ENCODE measurements at regions not wholly inside any gene's neighbourhood (a gene's known extent, or its start where the extent isn't known, plus 50 kb on each side); places are given as distances from the start of the nearest gene placed in this dataset.

DNA sequence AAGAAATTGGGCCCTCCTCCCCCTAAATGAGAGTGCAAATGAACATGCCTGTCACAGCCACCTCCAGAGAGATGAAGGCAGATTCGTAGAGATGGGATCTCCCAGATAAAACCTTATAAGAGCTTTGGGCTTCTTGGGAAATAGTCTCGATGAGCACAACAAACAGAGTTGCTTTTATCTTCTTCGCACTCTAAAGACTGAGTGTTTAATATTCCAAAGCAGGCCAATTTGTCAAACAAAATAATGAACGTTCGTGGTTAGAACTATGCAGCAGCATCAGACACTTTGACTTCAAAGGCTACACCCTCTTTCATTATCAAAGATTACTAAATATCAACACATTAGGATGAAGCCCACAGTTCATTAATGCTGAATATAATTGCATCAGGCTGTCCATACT lies 256.2 kb downstream of the SKIDA1 start:
- Histone ChIP-seq H3K27ac (no peak overlapping the region), H3K9me3 (no peaks in the 10 kb centered on the region), H3K27me3 (ENCODE audit: low read depth) (no peaks in the 10 kb centered on the region), H3K4me1 (no peaks in the 10 kb centered on the region), H3K36me3 (no peaks in the 10 kb centered on the region), H3K4me3 (no peak overlapping the region)
- DNase-seq (no peak), ATAC-seq (no peak)
- intact Hi-C loops (cut with DNase I): no loop called here
- no peak for TF ChIP-seq CTCF (IDR thresholded peaks at IDR 0.05)

DNA sequence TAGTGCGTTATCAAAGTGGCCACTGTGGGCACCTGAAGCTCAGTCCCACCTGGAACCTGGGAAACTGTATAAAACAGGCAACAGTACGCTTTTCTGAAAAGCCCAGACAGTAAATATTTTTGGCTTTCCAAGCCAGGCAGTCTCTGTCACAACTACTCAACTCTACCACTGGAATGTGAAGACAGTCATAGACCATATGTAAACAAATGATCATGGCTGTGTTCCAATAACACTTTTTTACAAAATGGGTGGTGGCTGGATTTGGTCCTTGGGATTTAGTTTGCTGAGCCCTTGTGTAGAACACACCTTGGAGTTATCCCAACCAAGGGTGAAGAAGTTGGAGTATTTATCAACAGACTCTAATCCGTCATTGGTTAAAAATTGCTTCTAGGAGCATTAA lies 259.9 kb downstream of the SKIDA1 start:
- Histone ChIP-seq H3K4me3 (no peak overlapping the region), H3K27me3 (ENCODE audit: low read depth) (no peaks in the 10 kb centered on the region), H3K27ac (no peak overlapping the region), H3K36me3 (no peaks in the 10 kb centered on the region), H3K9me3 (no peaks in the 10 kb centered on the region), H3K4me1 (no peaks in the 10 kb centered on the region)
- ATAC-seq (peak; percentile 34 to 45), DNase-seq (no peak)
- TF ChIP-seq CTCF (IDR thresholded peaks at IDR 0.05): no peak
- intact Hi-C loops (cut with DNase I): no loop called here

DNA sequence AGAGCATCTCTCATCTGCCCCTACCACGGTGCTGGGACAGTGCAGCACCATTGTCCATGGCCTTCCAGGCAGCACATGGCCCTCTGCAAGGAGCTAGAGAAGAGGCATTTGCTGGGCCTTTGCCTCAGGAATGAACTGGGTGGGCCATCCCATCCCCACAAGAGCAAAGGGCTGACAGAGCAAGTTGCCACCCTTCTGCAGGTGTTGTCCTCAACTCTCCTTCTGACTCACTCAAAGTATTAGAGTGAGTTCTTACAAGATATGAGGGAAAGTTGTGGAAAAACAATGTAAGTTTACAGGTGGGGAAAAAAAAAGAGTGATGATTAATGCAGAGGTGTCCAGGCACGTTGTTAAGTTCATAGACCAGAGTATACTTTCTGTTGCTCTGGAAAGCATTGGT lies 261.2 kb downstream of the SKIDA1 start:
- no peaks in the 10 kb centered on the region for H3K4me1 ChIP-seq
- no peaks in the 10 kb centered on the region for H3K36me3 ChIP-seq
- ATAC-seq (no peak), DNase-seq (no peak)
- H3K4me3 ChIP-seq: no peak overlapping the region
- H3K9me3 ChIP-seq: no peaks in the 10 kb centered on the region
- no peaks in the 10 kb centered on the region for H3K27me3 ChIP-seq (ENCODE audit: low read depth)
- intact Hi-C loops (cut with DNase I): no loop called here
- no peak for TF ChIP-seq CTCF (IDR thresholded peaks at IDR 0.05)
- H3K27ac ChIP-seq: no peak overlapping the region

GRCh38 chr10:21263839-21264238 lies 261.6 kb downstream of the SKIDA1 start:
- DNase-seq (no peak), ATAC-seq (no peak)
- H3K9me3 ChIP-seq: no peaks in the 10 kb centered on the region
- no peaks in the 10 kb centered on the region for H3K4me1 ChIP-seq
- no peaks in the 10 kb centered on the region for H3K27me3 ChIP-seq (ENCODE audit: low read depth)
- no peak overlapping the region for H3K4me3 ChIP-seq
- no peaks in the 10 kb centered on the region for H3K36me3 ChIP-seq
- no peak for TF ChIP-seq CTCF (IDR thresholded peaks at IDR 0.05)
- intact Hi-C loops (cut with DNase I): no loop called here
- H3K27ac ChIP-seq: no peak overlapping the region

DNA sequence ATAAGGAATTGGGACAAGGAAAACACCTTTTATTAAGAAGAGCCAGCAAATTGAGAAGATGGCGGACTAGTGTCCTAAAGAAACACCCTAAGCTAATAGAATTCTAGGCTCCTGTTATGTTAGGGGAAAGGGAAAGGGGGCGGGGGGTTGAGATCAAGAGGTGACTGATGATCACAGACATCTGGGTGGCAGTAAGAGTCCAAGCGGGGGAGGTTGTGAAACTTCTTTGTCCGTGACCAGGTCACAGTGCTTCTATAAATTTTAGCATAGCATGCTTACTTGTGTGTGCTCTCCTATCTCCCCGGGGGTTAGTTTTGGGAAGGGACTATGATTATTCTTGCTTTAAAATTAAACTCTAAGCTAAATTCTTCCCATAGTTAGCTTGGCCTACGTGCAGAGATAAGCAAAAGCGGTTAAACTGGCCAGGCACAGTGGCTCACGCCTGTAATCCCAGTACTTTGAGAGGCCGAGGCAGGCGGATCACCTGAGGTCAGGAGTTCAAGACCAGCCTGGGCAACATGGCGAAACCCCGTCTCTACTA lies 262.1 kb downstream of the SKIDA1 start:
- no peak for TF ChIP-seq CTCF (IDR thresholded peaks at IDR 0.05)
- Histone ChIP-seq H3K9me3 (no peaks in the 10 kb centered on the region), H3K4me3 (no peak overlapping the region), H3K27ac (no peak overlapping the region), H3K36me3 (no peaks in the 10 kb centered on the region), H3K4me1 (no peaks in the 10 kb centered on the region), H3K27me3 (ENCODE audit: low read depth) (no peaks in the 10 kb centered on the region)
- intact Hi-C loops (cut with DNase I): no loop called here
- ATAC-seq (no peak), DNase-seq (no peak)

DNA sequence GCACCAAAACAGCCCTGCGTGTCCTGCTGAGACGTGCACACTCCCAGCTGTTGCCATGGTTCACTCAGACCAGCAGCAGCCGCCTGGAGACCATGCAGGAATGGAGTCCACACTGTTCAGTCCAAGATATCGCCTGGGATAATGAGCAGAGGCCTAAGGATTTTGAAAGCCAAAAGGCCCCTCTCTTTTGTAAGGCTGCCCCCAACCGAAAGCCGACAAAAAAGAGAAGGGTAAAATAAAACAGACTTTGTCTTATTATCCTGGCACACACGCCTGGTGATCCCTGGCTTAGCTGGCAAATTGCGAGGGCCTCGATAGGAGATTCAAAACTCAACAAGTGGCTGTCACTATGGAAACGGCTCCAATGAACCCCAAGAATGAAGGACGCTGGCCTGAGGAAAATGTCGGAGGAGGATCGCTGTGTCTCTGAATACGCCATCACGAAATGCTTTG lies 263.6 kb downstream of the SKIDA1 start:
- Histone ChIP-seq H3K27ac (no peak overlapping the region), H3K36me3 (no peaks in the 10 kb centered on the region), H3K4me1 (no peaks in the 10 kb centered on the region), H3K27me3 (ENCODE audit: low read depth) (no peaks in the 10 kb centered on the region), H3K4me3 (no peak overlapping the region), H3K9me3 (no peaks in the 10 kb centered on the region)
- no peak for DNase-seq
- ATAC-seq: no peak
- no peak for TF ChIP-seq CTCF (IDR thresholded peaks at IDR 0.05)
- intact Hi-C loops (cut with DNase I): no loop called here

Measured in lower lobe of right lung (tissue), 2 donors.